Upper lobe of left lung (tissue), 4 donors: ENCODE measurements at regions not wholly inside any gene's neighbourhood (a gene's known extent, or its start where the extent isn't known, plus 50 kb on each side); places are given as distances from the start of the nearest gene placed in this dataset.

Experiments
- CTCF ChIP-seq, 6 experiments: fragments of 450-650 bp in 4 of 6; fragments of 200-600 bp in 2 of 6; sonication (generic) in 2 of 6; IDR thresholded peaks; one replicate each; pipeline ENCODE4 v1.5.1; 2016 to 2019; ENCODE audit warnings: antibody characterized with exemption in 6 of 6
- POLR2A ChIP-seq, 4 donors: fragments of 450-650 bp; IDR thresholded peaks; one replicate each; pipeline ENCODE4 v1.5.1; 2016 to 2017; ENCODE audit warnings: antibody characterized with exemption in 4 of 4, mild to moderate bottlenecking in 2 of 4

DNA sequence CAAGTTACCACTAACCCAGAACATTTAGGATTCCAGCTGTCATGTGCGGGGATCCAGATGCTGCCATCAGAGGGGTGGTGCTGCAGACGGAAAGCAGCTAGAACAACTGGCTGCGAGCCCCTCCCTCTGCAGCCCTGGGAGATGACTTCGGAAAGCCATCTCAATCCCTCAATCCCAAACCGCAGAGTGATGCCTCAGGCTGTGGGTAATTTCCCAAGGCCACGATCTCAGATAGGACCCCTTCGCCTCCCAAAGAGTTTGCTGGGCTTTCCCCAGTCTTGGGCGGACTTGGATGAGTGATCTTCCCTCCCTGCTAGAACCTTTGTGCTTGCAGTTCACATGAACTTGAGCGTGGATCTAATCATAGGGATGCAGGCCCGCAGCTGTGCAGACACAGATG, 71.3 kb upstream of the EN2 start:
- no peak for TF ChIP-seq CTCF (IDR thresholded peaks at IDR 0.05)
- TF ChIP-seq POLR2A (IDR thresholded peaks at IDR 0.05): no peak
